H1 (cell line): ENCODE measurements at regions not wholly inside any gene's neighbourhood (a gene's known extent, or its start where the extent isn't known, plus 50 kb on each side); places are given as distances from the start of the nearest gene placed in this dataset.

Source experiments
- CHD1 ChIP-seq: IDR thresholded peaks from 2 replicates; pipeline ENCODE4 v1.6.1; 2012; ENCODE audit warnings: low read depth, low read length, improper control_type of control experiment
- CHD2 ChIP-seq: IDR thresholded peaks from 2 replicates; pipeline ENCODE4 v1.6.1; 2012; ENCODE audit warnings: low read length, improper control_type of control experiment
- GABPA ChIP-seq: IDR thresholded peaks from 2 replicates; pipeline ENCODE4 v1.6.1; 2011; ENCODE audit warnings: mild to moderate bottlenecking, low read length, moderate library complexity, borderline replicate concordance; ENCODE audit not compliant: insufficient read depth
- KDM1A ChIP-seq: fragments of 200-600, 300-600 bp; sonication (generic); IDR thresholded peaks from 2 replicates; pipeline ENCODE4 v1.7.1; 2016; ENCODE audit warnings: mild to moderate bottlenecking, low read length, borderline replicate concordance
- POLR2A ChIP-seq, 2 experiments: IDR thresholded peaks; 1 replicate in 1 of 2; 2 replicates in 1 of 2; pipeline ENCODE4 v1.6.1; 2011; ENCODE audit warnings: low read depth in 2 of 2, low read length in 2 of 2, mild to moderate bottlenecking in 2 of 2; ENCODE audit errors: control extremely low read depth in 1 of 2
- POU5F1 ChIP-seq: IDR thresholded peaks from 2 replicates; pipeline ENCODE4 v1.6.1; 2011; ENCODE audit warnings: low read depth, mild to moderate bottlenecking, low read length, moderate library complexity
- SRF ChIP-seq: IDR thresholded peaks from 2 replicates; pipeline ENCODE4 v1.6.1; 2011; ENCODE audit warnings: mild to moderate bottlenecking, low read depth, low read length, moderate library complexity

DNA sequence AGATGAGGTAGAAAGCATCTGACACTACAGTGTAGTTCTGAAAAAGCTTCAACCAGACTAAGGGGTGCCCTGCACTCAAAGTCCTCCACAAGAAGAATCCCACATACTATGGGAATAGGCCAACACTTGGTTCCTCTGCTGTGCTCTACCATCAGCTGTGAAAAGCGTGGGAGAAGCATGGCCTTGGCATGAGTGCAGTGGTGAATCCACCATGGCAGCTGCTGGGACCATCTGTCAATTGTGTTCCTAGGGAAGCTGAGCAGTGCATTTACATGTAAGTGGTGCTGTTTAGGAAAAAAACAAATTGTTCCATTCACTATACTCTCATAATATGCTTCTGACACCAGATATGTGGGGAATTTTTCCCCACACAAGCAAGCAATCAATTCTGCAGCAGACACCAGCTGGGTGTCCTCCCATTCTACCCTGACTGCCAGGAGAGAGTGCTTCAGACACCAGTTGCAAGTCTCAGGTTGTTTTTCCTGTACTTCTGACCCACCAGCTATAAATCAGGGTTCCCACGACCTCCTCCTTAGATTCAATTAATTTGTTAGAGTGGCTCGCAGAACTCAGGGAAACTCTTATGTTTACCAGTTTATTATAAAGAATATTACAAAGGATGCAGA lies 230.8 kb upstream of the CHRM3 start (continued):
- TF ChIP-seq SRF (no peak), GABPA (no peak), POU5F1 (no peak), POLR2A (IDR thresholded peaks at IDR 0.05; ENCODE audit: control extremely low read depth in 1 of 2, low read depth in 2 of 2, low read length in 2 of 2) (no peak), KDM1A (no peak), CHD1 (no peak), CHD2 (no peak)
